Colonic mucosa (tissue), 4 donors: ENCODE measurements at regions not wholly inside any gene's neighbourhood (a gene's known extent, or its start where the extent isn't known, plus 50 kb on each side); places are given as distances from the start of the nearest gene placed in this dataset.

Source experiments
- DNase-seq: peaks from one replicate; pipeline ENCODE4 v3.0.0-alpha.2; 2020
- H3K27ac ChIP-seq: fragments of 200-600 bp; one replicate; pipeline ENCODE4 v1.8.0; 2021
- H3K27me3 ChIP-seq: fragments of 200-600 bp; one replicate; pipeline ENCODE4 v1.8.0; 2021
- H3K36me3 ChIP-seq: fragments of 200-600 bp; one replicate; pipeline ENCODE4 v1.8.0; 2021
- H3K4me1 ChIP-seq: fragments of 200-600 bp; one replicate; pipeline ENCODE4 v1.8.0; 2021; ENCODE audit warnings: mild to moderate bottlenecking
- H3K4me3 ChIP-seq: fragments of 200-600 bp; one replicate; pipeline ENCODE4 v1.8.0; 2021
- H3K9ac ChIP-seq, 2 donors: one replicate each; pipeline ENCODE4 v1.7.0; 2013; ENCODE audit warnings: control low read depth in 2 of 2, low read depth in 2 of 2, low read length in 2 of 2
- H3K9me3 ChIP-seq: fragments of 200-600 bp; one replicate; pipeline ENCODE4 v1.8.0; 2021
- intact Hi-C: fragments of 100-400 bp; cut with DNase I; formaldehyde crosslinking; loops from one replicate; pipeline ENCODE4 v1.14.1; 2022
- TF ChIP-seq, protein P1 (sequence below): fragments of 200-600 bp; IDR thresholded peaks from one replicate; pipeline ENCODE4 v1.8.0; 2022; ENCODE audit warnings: antibody characterized with exemption, mild to moderate bottlenecking
- donor health status: healthy.
- donor health status: DM: no; HTN: no; CAD: no.
- donor health status: DM: no; HTN: no; CAD: no.

- TF ChIP-seq, protein P1, sequence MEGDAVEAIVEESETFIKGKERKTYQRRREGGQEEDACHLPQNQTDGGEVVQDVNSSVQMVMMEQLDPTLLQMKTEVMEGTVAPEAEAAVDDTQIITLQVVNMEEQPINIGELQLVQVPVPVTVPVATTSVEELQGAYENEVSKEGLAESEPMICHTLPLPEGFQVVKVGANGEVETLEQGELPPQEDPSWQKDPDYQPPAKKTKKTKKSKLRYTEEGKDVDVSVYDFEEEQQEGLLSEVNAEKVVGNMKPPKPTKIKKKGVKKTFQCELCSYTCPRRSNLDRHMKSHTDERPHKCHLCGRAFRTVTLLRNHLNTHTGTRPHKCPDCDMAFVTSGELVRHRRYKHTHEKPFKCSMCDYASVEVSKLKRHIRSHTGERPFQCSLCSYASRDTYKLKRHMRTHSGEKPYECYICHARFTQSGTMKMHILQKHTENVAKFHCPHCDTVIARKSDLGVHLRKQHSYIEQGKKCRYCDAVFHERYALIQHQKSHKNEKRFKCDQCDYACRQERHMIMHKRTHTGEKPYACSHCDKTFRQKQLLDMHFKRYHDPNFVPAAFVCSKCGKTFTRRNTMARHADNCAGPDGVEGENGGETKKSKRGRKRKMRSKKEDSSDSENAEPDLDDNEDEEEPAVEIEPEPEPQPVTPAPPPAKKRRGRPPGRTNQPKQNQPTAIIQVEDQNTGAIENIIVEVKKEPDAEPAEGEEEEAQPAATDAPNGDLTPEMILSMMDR = no peak
- no peaks in the 10 kb centered on the region for H3K36me3 ChIP-seq
- no peak overlapping the region for H3K27ac ChIP-seq
- no peak overlapping the region for H3K9ac ChIP-seq
- H3K4me1 ChIP-seq = no peaks in the 10 kb centered on the region
- DNase-seq = no peak
- H3K9me3 ChIP-seq = no peaks in the 10 kb centered on the region
- H3K4me3 ChIP-seq = no peak overlapping the region
- H3K27me3 ChIP-seq = no peaks in the 10 kb centered on the region
- intact Hi-C loops = no loop called here
These were observed 367.8 kb upstream of the SULF2 start for GRCh38 chr20:48153103-48153502.

GRCh38 chr20:48150568-48150967 is 365.3 kb upstream of the SULF2 start:
- Histone ChIP-seq H3K4me1 (no peaks in the 10 kb centered on the region), H3K36me3 (no peaks in the 10 kb centered on the region), H3K9ac (no peak overlapping the region), H3K27me3 (no peaks in the 10 kb centered on the region), H3K27ac (no peak overlapping the region), H3K9me3 (no peaks in the 10 kb centered on the region), H3K4me3 (no peak overlapping the region)
- no peak for DNase-seq
- TF ChIP-seq, protein P1 = no peak
- intact Hi-C loops = no loop called here

GRCh38 chr20:48149902-48150301 is 364.6 kb upstream of the SULF2 start:
- no peaks in the 10 kb centered on the region for H3K36me3 ChIP-seq
- H3K27me3 ChIP-seq = no peaks in the 10 kb centered on the region
- DNase-seq = no peak
- H3K9ac ChIP-seq = no peak overlapping the region
- no peak overlapping the region for H3K27ac ChIP-seq
- TF ChIP-seq, protein P1 = no peak
- intact Hi-C loops = no loop called here
- H3K4me3 ChIP-seq = no peak overlapping the region
- H3K4me1 ChIP-seq = no peaks in the 10 kb centered on the region
- H3K9me3 ChIP-seq = no peaks in the 10 kb centered on the region

DNA sequence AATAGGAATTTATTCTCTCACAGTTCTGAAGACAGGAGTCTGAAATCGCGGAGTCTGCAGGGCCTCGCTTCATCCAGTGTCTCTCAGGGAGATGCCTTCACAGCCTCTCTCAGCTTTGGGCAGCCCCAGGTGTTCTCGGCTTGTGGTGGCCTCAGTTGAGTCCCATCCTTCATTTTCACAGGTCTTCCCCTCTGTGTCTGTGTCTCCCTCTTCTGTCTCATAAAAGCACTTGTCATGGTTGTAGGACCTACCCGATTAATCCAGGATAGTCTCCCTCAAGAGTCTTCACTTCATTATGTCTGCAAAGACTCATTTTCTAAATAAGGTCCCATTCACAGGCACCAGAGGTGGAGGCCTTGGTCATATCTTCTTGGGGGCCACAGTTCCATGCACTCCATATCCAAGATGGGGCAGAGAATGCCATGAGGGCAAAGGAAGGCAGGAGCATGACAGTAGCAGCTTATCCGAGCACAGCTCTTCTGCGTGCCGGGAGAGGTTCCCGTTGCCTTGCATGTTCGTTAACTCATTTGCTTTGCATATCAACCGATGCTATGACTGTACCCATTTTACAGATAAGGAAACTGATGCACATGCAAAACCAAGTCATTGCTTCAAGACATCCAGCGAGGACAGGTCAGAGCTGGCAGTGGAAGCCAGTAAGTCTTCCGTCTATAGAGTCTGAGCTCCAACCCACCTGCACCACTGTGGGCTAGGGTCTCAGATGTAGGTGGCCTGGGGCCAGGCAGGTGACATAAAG is 363.8 kb upstream of the SULF2 start:
- Histone ChIP-seq H3K27ac (no peak overlapping the region), H3K27me3 (no peaks in the 10 kb centered on the region), H3K9ac (no peak overlapping the region), H3K4me1 (no peaks in the 10 kb centered on the region), H3K4me3 (no peak overlapping the region), H3K9me3 (no peaks in the 10 kb centered on the region), H3K36me3 (no peaks in the 10 kb centered on the region)
- no peak for DNase-seq
- TF ChIP-seq, protein P1 = no peak
- intact Hi-C loops = no loop called here

- no peak overlapping the region for H3K27ac ChIP-seq
- H3K27me3 ChIP-seq = no peaks in the 10 kb centered on the region
- DNase-seq = no peak
- H3K4me3 ChIP-seq = no peak overlapping the region
- intact Hi-C loops = no loop called here
- H3K9ac ChIP-seq = no peak overlapping the region
- H3K36me3 ChIP-seq = no peaks in the 10 kb centered on the region
- H3K4me1 ChIP-seq = no peaks in the 10 kb centered on the region
- H3K9me3 ChIP-seq = no peaks in the 10 kb centered on the region
- TF ChIP-seq, protein P1 = no peak
These were observed 362.7 kb upstream of the SULF2 start for GRCh38 chr20:48148020-48148419.
